ENCODE measurements at regions not wholly inside any gene's neighbourhood (a gene's known extent, or its start where the extent isn't known, plus 50 kb on each side); places are given as distances from the start of the nearest gene placed in this dataset.
A peak's percentile ranks its signal among the peaks of the same experiment; 100 is the strongest.

DNA sequence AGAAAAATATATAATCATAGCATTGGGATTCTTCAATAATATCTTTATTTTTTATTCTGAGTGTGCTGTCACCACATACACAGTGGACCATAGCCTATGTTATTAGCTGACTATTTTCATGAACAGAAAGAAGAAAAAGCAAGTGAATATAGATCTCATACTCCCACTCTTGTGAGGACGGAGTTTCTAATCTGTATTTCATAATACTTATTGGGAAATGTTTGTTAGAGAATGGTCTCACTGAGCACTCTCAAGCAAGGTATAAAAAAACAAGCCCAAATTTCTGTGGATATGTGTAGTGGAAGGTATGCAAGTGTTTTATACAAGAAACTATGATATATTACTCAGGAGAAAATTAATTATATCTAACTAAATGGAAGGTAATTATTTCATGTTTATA, 1218.1 kb downstream of the SLITRK1 start:
- DNase-seq (ENCODE audit: low spot score in 2 of 2): no peak
- no peak for FAIRE-seq

DNA sequence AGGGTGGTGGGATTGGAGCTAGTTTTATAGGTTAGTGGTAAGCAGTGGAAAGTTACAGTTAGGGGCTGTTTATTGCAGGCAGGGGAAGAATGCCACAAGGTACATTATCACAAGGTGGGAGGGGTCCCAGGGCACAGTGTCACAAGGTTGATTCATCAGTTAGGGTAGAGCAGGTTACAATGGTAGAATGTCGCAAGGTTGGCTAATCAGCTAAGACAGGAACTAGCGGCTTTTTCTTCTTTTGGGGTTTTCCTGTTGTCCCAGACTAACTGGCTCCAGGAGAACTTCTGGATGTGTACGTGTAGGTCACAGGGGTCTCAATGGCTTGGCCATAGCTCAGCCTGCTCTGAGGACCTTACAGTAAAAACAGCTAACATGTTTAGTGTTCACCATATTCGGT, 1221.1 kb downstream of the SLITRK1 start:
- no peak for FAIRE-seq
- DNase-seq (ENCODE audit: low spot score in 2 of 2): no peak

DNA sequence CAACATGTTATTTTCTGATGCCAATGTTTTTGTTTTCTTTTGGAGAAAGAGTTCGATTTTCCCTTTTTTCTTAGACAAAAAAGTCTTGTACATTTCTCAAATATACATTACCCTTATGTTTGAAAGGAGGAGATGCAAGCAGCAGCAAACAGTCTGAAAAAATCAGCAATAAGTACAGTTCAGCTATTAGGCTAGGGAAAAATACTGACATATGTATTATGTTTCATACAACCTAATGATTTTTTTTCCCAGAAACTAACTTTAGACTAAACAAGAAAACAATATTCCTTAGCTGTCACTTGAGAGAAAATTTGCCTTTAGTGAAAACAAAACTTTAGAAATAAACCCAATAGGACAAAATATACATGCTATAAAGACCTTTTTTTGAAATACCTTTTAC, 1223.5 kb downstream of the SLITRK1 start:
- DNase-seq (ENCODE audit: low spot score in 2 of 2) (no peak), FAIRE-seq (no peak)

DNA sequence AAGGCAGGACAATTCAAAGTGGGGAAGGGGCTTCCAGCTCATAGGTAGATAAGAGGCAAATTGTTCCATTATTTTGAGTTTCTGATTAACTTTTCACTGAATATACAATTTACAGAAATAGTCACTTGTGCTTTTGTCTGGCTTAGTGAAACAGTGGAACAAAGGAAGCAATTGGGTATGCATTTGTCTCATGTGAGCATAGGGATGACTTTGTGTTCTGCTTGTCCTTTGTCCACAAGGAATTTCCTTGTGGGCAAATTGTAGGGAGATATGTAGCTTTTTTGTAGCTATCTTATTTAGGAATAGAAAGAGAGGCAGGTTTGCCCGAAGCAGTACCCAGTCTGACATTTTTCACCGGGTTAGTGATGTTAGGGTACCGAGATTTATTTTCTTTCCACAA, 1224.8 kb downstream of the SLITRK1 start:
- no peak for FAIRE-seq

DNA sequence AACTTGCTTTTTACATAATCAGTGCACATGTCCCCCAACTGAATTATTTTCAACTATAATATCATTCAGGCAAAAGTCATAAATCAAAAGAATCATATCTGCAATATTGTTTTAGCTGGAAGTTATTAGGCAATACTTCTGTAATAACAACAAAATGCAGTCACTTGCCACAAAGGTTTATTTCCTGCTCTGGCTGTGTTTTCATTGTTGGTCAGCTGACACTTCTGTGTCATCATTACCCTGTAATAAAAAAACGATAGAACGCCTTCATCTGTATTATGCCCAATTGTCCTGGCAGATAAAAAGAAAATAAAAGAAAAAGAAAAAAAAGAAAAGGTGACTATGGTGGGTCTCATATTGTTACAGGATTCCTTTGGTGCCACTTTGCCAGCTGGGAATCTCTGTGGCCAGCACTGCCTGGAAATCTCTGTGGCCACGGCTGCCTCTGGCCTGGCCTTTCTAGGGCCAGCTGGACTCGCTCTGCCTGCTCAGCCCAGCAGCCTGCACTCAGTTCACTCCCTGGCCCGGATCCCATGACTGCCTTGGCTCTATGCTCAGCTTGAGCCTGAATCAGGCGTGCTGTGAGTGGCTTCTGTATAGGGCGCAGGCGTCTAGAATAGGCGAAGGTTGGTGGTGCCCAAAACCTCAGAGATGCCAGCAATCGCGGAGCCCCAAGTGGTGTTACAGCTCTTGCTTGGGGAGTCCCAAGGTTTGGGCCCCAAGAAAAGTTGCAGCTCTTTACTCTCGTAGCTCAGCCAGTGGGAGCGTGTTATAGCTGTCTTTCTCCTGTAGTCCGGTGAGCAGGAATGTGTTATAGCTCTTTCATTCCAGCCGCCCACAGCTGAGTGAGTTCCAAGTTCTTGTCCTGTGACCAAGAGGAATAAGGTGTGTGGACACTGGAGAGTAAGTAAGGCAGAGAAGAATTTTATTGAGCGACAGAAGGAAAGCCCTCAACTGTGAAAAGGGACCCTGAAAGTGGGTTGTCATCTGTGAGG, 1227.1 kb downstream of the SLITRK1 start:
- DNase-seq (ENCODE audit: low spot score in 2 of 2): no peak
- no peak for FAIRE-seq

More for the DNA sequence above, 1224.8 kb downstream of the SLITRK1 start:
- DNase-seq (ENCODE audit: low spot score in 2 of 2): no peak

DNA sequence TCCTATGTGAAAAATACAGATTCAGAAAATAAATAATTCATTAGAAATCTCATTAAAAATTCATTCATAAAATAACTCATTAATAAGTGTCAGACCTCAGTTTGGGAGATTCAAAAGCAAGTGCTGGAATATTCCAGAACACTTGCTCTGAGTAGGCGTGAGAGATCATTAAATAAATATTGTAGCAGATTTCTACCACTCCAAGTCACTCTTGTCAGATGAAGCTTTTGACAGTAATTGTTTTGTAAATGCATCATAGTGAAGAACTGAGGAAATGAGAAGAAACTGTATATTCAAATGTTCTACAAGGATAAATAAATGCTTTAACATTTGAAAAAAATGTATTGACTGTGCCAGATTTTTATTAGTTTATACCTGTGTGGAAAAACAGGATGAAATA, 1228.1 kb downstream of the SLITRK1 start:
- DNase-seq (ENCODE audit: low spot score in 2 of 2): no peak
- FAIRE-seq: no peak

DNA sequence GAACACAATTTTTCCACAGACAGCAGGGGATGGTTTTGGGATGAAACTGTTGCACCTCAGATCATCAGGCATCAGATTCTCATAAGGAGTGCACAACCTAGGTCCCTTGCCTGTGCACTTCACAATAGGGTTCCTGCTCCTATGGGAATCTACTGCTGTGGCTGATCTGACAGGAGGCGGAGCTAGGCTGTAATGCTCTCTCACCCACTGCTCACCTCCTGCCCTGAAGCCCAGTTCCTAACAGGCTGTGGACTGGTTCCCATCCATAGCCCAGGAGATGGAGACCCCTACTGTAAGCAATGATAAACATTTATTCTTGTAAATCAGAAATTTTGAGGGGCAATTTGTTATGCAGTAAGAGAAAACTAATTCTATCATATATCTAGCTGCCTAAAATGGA, 1234.7 kb downstream of the SLITRK1 start:
- DNase-seq (ENCODE audit: low spot score in 2 of 2) (no peak), FAIRE-seq (no peak)

DNA sequence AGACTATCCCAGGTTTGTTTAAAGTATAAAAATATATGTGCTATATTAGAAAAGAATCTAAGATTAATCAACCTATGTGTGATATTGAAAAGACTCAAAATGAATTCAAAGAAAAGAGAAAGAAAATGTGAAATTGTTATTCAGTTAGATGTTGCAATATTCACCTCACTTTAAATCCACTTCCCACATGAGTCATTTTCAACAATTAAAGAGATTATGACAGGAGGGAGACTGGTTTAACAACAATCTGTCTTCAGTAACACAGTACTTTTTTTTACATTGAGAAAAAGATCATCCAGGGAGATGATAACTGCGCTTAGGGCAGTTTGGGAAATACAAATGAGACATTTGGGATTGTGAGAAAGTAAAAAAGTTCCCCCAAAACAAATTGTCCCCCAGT, 1246.2 kb downstream of the SLITRK1 start:
- DNase-seq (ENCODE audit: low spot score in 2 of 2) (no peak), FAIRE-seq (no peak)

DNA sequence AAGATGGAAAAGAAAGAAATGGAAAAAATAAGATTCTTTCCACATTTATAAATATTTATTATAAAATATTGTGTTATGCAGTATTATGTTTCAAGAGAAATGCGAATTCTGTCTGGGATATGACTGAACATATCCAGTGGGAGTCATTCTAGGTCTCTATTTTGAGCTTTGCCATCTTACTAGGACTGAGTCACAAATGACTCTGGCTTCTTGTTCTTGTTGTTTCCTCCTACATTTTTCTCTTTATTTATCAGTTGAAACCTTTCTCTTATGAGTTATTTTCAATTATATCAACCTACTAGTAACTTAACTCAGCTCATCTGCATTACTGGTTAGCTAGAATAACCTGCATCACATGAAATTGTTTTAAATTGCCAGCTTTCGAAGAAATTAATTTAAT, 1247.3 kb downstream of the SLITRK1 start:
- FAIRE-seq (no peak), DNase-seq (ENCODE audit: low spot score in 2 of 2) (no peak)

DNA sequence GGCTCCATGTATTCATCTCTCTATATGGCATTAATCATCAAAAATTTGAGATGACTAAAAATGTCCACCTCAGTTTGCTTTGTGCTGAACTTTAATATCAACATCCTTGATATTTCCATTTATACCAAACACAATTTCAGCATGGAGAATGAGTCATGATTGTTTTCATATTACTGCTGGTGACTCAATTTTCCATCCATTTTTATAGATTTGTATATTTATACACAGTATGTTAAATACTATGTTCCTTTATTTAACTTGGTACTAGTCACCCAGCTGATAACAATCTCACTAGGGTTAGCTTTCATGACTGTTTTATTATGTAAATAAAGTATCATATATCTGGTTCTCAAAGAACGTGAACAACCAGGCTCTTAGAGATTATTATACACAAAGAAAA, 1255.1 kb downstream of the SLITRK1 start:
- no peak for FAIRE-seq
- no peak for DNase-seq (ENCODE audit: low spot score in 2 of 2)

DNA sequence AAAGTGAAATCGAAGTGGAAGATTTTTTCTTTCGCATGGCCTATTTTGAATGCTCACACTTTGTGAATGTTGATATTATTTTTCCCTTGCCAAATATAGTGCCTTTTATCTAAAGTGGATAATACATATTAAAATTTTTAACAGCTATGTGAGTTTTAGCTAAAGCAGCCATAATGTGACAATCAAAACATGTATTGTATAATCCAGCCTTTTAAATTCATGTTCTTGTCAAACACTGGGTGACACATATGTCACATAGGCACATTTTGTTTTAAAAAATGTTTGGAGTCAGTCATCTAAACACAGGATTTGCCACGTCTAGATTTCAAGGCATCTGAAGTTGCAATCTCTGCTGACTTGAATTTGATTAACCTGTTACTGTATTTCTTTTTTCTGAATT, 1256.6 kb downstream of the SLITRK1 start:
- FAIRE-seq (no peak), DNase-seq (ENCODE audit: low spot score in 2 of 2) (no peak)

DNA sequence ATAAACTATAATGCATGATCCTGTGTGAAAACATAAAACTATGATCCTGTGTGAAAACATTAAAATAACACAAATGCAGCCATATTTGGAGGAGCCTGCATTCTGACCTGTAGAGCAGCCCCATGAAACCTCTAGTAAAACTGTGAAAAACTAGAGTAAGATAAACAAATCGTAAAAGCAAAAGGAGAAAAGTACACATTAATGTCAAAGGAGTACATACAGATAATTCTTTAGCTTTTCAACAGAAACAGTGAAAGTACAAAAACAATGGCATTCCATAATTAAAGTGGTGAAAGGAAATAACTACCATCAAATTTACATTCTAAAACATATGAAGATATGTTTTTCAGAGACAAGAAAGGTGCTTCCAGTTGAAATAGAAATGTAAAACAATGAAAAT, 1267.2 kb downstream of the SLITRK1 start:
- peak; percentile 76 for FAIRE-seq
- DNase-seq (ENCODE audit: low spot score in 2 of 2): no peak

DNA sequence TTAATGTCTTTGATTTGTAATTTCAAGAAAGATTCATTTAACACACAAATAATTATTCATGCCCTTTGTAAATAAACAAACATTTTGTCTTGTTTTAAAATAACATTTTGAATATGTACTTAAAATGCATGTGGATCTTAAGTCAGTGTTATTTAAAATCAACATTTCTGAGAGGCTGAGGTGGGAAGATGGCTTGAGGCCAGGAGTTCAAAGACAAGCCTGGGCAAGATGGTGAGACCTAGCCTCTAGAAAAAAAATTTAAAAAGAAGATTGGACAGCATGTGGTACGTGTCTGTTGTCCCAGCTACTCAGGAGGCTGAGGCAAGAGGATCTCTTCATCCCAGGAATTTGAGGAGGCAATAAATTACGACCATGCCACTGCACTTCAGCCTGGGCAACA, 1268.2 kb downstream of the SLITRK1 start:
- FAIRE-seq: no peak
- no peak for DNase-seq (ENCODE audit: low spot score in 2 of 2)

DNA sequence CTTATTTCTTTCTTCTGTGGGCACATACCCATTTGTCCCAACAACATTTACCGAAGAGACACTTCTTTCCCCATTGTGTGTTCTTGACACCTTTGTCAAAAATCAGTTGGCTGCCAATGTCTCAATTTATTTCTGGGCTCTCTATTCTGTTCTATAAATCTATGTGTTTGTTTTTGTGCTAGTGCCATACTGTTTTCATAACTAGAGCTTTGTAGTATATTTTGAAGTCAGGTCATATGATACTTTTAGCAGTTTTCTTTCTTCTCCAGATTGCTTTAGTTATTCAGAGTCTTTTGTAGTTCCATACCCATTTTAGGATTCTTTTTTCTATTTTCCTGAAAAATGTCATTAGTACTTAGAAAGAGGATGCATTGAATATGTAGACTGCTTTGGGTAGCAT, 1276.3 kb downstream of the SLITRK1 start:
- no peak for FAIRE-seq
- DNase-seq (ENCODE audit: low spot score in 2 of 2): no peak

DNA sequence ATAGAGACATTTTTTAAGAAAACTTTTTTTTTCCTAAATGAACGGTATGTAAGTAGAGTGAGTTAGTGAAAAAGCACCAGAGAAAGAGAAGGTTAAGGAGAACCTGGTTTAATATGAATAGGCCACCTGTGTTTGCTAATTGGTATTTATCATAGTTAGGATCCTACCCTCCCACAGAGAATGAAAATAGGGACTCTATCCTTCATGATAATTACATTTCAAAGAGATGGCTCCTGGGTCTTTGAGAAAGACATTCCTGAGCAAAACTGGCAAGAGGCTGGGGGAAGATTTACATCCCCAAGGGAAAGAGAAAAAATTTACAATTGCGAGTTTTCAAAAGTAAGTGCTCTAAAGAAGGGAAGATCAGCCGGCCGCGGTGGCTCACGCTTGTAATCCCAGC, 1284.5 kb downstream of the SLITRK1 start:
- DNase-seq (ENCODE audit: low spot score in 2 of 2) (no peak), FAIRE-seq (no peak)

DNA sequence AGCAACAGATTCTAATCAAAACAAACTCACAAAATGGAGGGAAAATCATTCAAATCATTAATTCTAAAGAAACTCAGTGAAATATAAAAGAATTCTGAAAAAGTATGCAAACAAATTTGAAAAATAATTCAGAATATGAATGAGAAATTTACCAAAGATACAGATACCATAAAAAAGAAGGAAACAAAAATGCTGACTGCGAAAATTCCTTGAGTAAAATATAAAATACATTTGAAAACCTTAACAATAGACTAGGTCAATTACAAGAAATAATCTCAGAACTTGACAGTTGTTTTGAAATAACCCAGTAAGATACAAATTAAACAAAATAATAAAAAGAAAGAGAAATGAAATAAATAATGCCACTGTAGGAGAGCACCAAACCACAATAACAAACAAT, 1289.0 kb downstream of the SLITRK1 start:
- no peak for DNase-seq (ENCODE audit: low spot score in 2 of 2)
- FAIRE-seq: no peak

DNA sequence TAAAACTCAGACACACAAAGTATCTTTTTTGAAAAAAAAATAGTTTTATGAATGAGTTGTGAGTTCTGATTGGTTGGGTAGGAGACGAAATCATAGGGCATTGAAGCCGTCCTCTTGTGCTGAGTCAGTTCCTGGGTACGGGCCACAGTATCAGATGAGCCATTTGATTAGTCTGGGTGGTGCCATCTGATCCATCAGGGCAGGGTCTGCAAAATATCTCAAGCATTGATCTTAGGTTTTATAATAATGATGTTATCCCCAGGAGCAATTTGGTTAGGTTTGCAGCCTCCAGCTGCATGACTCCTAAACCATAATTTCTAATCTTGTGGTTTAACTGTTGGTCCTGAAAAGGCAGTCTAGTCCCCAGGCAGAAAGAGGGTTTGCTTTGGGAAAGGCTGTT, 1310.6 kb downstream of the SLITRK1 start:
- FAIRE-seq: no peak

DNA sequence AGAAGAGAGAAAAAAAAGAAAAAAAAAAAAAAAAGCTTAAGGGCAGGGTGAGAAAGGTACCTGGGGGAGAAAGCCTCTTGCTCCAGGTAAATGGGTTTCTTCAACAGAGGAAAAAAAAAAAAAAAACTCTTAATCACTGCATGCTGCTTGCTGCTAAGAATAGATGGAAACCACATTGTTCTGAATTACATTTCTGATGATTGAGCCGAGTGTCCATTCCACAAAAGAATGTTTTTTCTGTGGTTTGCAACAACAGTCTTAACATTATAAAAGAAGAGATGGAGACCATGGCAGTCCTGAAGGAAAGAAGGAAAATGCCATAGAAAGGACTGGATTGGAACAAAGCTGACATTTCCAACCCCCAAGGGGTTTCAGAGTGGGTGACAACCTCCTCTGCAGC, 1312.7 kb downstream of the SLITRK1 start:
- FAIRE-seq: no peak
- DNase-seq (ENCODE audit: low spot score in 2 of 2): no peak

More for the DNA sequence above, 1310.6 kb downstream of the SLITRK1 start:
- no peak for DNase-seq (ENCODE audit: low spot score in 2 of 2)

DNA sequence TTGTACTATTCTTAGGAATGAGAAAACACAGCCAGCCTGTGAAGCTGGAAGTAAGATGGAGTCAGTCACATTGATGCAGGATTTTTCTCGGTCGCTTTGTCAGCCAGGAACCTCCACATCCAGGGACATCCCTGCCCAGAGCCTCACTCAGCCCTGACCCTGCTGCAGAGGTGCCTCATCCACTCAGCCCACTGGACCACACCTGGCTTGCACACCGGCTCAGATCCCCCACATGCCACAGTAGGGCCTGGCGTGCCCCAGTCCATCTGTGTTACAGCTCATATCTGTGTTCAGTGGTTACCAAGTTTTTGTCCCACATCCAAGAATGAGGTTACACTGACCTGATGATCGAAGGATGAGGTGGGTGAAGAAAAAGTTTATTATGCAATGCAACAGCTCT, 1315.4 kb downstream of the SLITRK1 start:
- DNase-seq (ENCODE audit: low spot score in 2 of 2) (no peak), FAIRE-seq (no peak)

DNA sequence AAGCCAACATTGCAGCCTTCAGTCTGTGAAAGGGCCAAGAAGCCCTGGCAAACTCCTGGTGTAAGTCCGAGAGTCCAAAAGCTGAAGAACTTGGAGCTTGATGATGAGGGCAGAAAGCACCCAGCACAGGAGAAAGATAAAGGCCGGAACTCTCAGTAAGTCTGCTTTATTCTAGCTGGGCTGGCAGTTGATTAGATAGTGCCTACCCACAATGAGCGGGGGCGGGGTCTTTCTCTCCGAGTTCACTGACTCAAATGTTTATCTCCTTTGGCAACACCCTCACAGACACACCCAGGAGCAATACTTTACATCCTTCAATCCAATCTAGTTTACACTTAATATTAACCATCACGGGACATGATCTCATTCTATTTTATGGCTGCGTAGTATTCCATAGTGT, 1317.1 kb downstream of the SLITRK1 start:
- FAIRE-seq: no peak
- DNase-seq (ENCODE audit: low spot score in 2 of 2): no peak

DNA sequence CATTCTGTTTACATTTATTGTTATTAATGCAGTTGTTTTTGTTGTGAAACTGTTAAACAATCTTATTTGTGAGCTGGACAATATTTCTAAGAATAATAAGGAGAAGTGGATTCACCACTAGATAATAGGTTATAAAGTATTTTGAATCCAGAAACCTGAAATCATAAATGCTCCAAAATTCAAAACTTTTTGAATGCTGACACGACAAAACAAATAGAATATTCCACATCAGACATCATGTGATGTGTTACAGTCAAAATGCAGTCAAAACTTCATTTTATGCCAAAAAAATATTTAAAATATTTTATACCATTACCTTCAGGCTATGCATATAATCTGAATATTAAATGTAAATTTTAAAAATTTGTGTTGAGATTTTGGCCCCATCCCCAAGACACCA, 1321.4 kb downstream of the SLITRK1 start:
- FAIRE-seq (no peak), DNase-seq (ENCODE audit: low spot score in 2 of 2) (no peak)

DNA sequence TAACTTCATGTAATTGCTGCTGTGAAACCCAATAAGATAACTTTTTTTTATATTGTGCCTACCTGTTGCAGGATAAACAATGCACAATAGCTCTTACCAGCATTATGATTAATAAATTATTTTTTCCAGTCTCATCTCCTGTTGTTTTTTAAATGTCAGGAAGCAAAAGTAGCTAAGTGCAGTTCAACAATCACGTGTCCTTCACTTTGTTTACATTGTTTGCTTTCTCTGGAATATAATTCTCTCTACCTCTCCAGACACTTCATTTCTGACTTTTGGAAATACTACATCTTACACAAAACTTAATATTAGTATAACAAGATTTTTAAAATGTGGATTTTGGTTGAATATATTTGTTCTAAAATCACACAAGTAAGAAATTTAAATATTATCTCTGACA, 1359.4 kb downstream of the SLITRK1 start:
- FAIRE-seq: no peak
- no peak for DNase-seq (ENCODE audit: low spot score in 2 of 2)

All from frontal cortex (tissue), 3 donors.